NCI-H510A treated with DMSO at 0.1 percent for 48 hours (cell line): ENCODE measurements at regions not wholly inside any gene's neighbourhood (a gene's known extent, or its start where the extent isn't known, plus 50 kb on each side); places are given as distances from the start of the nearest gene placed in this dataset.

Source experiments
- DNase-seq: peaks from one replicate; lab custom pipeline; 2025; lab: John Stamatoyannopoulos, UW

DNA sequence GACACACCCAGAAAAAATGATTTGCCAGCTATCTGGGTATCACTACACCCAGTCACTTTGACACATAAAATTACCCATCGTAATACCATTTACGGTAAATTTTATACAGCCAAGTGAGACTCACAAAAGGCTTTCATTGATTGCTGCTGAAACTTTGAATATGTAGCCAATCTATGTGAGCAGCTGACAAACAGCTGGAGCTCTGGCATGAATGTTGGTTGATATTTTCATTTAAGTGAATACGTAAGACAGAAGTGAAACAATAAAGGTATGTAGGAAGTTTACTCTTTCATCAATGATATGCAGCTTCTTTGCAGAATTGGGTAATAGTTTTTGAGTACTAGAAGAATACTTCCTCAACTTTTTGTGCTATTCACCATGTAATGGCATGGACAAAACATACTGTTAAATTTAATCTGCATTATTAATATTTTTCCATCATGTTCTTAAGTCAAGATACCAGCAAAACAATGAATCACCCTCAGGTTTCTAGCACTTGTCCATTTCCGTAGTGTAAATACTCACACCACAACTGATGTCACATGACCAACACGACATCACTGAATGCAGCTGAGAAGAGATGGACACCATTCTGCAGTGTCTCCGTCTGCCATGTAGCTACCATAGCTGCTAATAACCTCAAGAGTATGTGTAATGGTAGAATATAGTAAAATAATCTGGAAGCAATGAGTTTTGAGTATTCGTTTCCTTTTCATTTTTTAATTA, 205.9 kb upstream of the HES1 start:
- DNase-seq = no peak

DNA sequence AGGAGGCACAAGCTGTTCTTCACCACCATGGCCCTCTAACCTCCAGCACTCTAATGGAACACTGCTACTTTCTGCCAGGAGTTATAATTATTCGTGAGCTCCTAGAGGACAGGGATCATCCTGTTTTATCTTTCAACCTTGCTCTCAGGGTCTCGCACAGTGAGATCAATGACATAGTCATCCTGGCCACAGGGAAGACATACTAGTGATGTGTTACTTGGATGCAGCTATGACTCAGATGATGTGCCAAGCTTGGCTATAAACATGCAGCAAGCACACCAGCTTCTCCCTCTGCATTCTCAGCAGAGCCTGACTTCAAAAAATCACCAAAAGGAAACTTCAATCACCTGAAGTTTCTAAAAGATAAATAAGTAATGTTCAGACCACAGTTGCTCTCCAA, 203.8 kb upstream of the HES1 start:
- DNase-seq = no peak

DNA sequence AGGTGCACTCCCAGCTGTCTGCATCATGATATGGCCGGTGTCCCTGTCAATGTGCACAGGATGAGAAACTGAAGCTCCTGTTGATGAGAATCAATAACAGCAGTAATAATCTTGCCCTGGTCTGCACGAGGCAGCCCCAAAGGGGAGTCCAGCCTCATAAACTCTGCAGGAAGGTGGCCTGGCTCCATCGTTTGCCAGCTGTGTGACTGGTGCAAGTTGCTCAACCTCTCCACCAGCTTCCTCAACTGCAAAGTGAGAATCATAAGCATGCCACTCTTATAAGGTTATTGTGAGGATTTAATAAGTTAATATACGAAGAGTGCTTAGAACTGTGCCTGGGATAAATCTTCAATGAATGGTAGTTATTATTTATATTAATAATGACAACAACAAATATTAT, 203.4 kb upstream of the HES1 start:
- no peak for DNase-seq

DNA sequence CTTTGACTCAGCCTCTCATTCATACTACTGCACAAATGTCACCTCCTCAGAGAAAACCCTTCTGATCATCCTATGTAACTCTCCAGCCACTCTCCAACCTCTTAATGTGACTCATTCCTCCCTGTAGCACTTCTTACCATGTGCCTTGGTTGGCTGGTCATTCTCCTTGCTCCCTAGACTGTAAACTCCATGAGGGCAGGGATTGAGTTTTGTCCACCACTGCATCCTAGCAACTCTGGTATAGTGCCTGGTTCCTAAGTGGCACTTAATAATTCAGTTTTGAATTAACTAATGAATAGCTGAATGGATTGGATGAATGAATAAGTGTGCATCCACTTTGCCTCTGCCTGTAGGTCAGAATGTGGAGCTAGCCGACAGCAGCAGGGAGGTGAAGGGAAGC, 202.5 kb upstream of the HES1 start:
- DNase-seq = no peak

DNA sequence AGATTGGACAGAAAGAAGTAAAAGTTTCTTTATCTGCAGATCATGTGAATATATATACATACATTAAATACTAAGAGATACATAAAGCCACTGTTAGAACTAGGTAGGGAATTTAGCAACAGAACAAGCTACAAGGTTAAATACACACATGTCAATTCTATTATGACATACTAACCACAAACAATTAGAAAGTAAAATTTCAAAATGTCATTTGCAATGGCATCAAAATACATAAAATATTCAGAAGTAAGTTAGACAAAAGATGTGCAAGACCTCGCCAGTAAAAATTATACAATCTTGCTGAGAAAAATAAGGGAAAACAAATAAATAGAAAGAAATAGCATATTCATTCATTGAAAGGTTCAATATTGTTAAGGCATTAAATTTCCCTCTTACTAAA, 200.0 kb upstream of the HES1 start:
- DNase-seq = no peak

DNA sequence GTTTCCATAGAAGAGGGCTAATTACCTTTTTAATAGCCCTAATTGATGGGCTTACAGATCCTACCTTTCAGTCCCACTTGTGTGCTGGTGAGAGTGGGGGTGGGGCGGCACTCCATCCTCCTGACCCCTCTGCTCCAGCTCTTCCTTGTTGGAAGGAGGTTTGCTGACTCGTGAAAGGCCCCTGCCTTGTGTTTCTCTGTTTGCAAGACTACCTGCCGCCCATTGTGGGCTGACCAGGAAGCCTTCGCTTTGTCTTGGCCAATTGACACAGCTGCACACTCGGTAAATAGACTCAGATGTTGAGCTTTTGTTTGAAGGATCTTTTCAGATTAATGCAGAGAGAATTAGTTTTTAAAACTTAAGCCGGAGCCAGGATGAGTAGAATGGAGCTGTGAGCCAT, 197.3 kb upstream of the HES1 start:
- DNase-seq = peak; percentile 79

DNA sequence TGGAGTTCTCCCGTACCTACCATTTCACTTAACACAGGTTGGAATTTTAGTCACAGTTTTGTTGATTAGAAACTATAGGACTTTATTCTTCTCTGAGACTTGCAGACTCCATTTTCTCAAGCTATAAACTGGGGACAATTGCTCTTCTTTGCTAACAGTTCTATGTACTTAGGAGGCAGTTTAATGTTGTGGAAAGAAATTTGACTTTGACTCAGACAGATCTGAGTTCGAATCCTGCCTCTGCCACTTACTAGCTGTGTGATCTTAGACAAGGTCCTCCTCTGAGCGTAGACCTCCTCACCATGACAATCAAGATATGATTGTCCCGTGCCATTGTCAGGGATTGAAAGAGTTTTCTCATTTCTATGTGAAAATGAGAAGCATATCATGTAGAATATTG, 196.4 kb upstream of the HES1 start:
- DNase-seq = no peak

DNA sequence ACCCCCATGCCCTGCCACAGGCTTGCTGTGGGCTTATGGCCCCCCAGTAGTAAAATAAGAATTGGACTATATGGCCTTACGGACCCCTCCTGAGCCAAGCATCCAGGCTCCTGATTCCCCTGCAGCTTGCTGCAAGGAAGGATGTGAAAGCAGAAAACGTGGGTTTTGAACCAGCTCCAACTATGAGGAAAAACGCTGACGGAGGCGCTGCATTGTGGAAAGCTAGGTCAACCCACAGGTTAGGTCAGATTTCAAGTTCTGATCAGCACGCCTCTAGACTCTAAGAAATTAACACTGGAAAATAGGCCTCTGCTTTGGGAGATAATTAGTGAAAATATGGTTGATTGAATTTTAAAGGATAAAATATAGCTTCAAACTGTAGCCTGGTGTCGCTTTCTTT, 195.4 kb upstream of the HES1 start:
- no peak for DNase-seq

DNA sequence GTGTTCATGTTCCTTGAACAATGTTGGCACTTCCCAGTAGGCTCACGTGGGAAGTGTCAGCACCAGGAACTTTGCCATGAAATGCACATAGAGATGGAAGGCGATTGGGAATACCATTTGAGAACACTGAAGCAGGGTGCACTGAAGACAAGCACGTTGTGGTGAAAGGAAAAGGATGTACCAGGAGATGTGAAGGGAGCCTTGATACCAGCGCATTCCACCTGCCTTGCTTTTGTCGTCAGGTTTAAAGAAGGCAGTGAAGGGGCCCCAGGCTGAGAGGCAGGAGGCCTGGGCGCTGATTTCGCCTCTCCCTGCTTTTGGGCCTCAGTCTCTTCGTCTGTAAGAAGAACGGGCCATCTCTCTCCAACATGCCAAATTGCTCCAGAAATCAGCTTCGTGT, 194.5 kb upstream of the HES1 start:
- no peak for DNase-seq

DNA sequence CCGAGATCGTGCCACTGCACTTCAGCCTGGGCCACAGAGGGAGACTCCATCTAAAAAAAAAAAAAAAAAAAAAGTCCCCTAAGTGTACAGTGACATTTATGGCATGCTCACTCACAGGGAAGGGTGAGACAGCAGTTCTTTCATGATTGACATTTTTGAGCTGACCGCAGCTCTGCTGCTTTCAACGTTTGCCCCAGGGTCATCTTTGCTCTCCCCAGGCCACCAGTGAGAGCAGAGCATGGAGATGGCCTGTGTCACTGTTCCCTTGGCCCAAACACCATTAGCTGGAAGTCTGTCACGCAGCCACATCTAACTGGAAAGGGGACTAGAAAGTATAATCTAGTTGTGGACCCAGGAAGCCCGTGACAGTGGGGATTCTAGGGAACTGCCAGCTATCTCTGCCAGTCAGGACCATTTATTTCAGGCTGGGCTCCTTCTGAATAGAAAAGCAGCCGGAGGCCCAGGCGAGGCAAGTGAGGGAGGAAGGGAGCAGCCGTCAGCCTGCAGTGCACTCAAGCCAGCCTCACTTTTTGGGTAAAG, 193.4 kb upstream of the HES1 start:
- DNase-seq = no peak

DNA sequence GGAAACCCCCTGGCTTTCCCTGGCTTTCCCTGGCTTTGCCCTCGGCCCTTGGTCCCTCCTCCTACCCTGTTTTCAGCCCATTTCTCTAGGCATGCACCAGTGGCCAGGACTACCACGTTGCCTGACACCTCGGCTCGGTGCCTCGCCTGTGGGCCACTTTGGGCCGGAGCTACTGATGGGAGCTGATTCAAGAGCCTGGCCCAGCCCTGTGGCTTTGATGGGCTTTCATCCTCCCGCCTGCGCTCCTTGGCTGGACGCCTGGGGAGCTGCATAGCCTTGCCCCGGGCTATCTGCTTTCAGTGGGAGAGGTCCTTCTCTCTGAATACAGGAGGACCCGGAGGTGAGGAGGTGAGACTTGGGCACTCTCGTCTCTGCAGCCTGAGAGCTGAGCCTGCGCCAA, 192.7 kb upstream of the HES1 start:
- DNase-seq = no peak

DNA sequence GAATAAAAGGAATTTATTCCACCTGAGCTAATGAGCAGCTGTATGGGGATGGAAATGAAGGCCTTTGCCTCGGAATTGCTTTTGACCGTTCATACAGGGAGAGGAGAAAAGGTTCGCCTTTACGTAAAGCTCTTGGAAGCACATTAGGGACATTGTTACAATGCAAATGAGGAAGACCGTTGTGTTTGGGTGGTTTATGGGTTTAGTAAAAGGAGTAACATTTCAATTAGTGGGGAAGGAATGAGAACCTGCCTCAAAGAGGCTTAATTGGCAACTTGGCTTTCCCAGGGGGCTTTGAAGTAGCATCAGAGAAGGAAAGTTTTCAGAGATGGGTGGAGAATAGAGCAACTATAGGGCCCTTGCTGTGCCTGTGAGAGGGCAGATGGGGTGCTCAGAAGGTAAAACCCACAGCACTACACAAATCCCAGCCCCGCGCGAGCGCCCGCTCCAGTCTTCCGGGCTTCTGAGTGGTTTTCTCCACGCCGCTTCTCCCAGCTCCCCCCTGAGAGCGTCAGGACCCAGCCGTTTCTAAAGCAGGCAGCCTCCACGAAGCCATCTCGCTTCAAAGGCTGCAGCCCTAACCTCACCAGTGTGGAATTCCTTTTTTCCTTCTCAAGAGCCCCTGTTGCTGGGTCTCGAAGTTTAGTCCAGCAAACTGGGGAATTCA, 192.0 kb upstream of the HES1 start:
- no peak for DNase-seq

DNA sequence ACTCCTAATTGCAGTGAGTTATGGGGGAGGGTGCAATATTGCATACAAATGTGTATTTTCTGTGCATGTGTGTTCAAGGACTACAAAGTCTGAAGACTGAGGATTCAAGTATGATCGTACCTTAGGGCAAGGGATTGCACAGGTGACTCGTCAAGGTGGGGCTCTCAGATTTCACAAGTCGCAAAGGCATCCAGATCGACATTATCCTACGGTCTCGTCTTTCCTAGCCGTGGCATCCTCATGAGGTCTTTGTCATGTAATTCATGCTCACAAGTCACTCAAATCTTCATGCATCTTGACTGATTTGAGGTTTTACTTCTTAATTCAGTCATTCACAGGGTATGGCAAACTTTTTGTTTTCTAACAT, 191.4 kb upstream of the HES1 start:
- DNase-seq = no peak

DNA sequence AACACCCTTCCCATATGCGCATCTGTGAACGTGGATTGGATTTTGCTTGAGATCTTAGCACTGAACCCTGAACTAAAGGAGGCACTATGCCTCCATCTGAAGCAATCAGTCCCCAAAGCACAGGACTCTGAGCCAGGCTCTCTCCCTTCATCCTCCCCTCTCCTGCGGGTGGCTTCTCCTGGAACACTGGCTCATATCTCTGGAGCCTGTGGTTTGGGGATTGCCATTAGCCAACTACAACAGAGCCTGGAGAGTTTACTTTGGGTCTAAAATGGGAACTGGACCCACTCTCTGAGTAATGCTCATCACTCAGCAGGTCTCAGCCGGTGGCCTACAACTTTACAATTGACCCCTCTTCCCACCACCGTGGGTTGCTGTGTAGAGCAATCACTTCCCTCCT, 190.8 kb upstream of the HES1 start:
- no peak for DNase-seq

DNA sequence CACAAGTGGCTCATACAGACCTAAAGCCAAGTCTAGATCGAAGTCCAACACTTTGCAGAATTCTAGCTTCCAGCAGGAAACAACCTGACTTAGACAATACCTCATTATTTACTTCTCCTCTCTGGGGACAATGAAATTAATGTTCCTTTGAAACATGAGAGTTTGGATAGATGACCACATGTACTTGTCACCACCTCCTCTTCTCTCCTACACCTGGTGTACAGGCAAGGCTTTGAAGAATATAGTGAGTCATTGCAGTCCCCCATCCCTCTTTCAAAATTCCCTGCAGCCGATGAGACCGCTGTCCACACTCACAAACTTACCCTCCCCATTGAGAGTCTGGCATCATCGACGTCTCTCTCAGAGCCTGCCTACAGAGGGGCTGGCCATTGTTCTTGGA, 189.0 kb upstream of the HES1 start:
- peak; percentile 97 for DNase-seq

DNA sequence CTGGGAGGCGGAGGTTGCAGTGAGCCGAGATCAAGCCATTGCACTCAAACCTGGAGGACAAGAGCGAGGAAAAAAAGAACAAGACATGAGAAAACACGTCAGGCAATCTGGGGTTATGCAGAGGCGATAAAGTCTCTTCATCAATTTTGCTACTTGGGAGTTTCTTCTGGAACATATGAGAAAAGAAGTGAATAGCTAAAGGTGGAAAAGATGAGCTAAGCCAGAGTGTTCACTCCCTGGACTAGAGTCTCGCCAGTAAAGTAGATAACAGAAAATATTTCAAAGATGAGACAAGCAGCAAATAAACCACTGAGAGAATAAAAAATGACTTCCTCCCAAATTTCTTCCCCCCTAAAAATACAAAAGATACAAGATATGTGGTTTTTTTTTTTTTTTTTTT, 188.4 kb upstream of the HES1 start:
- DNase-seq = no peak

DNA sequence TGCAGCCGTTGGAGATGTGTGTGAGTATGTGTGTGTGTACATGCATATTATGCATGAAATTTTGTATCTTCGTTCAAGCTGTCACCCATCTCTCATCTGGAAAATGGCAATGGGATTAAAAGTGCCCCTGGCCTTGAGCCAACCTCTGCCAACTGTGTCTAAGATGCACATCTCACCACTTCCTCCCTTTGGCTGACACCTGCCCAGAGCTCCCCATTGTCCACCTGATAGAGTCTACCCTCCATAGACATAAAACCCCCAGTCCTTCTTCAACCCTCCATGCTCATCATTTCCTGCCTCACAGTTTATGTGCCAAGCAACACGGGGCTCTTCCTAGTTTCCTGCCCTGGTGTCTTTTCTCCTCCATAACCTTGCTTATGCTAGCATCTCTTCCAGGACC, 187.5 kb upstream of the HES1 start:
- peak; percentile 62 for DNase-seq

DNA sequence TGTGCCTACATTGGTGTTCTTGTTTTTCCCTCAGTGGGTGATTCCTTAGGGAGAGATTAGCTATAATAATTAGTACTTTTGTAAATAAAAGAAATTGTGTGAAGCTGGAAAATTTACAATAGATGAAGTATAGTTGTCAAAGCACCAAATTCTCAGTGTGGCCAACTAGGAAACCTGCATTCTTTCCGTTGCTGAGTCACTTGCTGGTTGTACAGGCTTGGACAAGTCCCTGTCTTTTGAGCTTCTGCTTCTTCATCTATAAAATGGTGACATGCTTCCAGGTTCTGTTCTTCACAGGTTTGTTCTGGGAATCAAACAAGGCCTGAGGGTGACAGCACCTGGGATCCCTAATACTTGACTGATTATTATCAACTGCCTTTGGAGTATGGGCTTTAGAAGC, 184.1 kb upstream of the HES1 start:
- DNase-seq = no peak

DNA sequence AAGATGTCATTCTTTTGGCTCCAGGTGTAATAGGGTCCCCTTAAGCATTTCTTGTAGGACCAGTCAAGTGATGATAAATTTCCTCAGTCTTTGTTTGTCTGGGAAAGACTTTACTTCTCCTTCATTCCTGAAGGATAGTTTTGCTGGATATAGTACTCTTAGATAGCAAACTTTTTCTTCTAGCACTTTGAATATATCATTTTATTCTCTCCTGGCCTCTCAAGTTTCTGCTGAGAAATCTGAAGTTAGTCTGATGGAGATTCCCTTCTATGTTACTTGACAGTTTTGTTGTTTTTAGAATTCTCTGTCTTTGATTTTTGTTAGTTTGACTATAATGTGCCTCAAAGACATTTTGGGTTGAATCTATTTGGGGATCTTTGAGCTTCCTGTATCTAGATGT, 181.2 kb upstream of the HES1 start:
- no peak for DNase-seq

DNA sequence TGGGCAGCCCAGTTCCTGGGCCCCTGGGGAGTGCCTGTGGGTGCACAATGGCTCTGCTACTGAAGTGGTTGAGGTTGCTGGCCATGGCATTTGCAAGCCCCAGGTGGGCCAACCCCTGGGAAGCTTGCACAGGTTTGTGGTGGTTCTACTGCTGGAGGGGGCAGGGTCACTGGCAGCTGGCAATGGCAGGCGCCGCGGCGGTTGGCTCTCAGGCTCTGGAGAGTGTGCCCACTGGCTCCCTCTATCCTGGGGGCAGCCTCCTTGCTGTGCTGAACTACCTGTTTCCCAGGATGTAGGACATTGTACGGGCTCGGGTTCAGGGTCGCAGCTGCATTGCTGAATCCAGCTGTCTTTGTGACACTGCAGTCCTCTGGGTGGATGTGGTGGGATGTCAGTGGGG, 180.2 kb upstream of the HES1 start:
- DNase-seq = no peak

DNA sequence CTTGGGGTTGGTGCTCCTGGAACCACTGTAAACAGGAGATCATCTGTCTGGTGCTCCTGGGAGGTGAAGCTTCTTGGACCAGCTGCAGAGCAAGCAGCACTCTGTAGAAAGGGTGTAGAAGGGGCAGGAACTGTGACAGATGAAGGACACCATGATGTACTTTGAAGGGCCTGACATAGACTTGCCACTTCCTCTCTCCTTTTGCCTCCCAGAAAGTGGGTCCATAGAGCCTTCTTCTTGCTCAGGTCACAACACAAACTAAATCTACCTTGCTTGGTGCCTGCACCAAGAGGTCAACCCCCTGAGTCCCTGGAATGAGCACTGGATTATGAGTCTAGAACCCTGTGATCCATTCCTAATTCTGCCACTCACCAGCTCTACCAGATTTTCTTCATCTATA, 176.1 kb upstream of the HES1 start:
- DNase-seq = no peak

DNA sequence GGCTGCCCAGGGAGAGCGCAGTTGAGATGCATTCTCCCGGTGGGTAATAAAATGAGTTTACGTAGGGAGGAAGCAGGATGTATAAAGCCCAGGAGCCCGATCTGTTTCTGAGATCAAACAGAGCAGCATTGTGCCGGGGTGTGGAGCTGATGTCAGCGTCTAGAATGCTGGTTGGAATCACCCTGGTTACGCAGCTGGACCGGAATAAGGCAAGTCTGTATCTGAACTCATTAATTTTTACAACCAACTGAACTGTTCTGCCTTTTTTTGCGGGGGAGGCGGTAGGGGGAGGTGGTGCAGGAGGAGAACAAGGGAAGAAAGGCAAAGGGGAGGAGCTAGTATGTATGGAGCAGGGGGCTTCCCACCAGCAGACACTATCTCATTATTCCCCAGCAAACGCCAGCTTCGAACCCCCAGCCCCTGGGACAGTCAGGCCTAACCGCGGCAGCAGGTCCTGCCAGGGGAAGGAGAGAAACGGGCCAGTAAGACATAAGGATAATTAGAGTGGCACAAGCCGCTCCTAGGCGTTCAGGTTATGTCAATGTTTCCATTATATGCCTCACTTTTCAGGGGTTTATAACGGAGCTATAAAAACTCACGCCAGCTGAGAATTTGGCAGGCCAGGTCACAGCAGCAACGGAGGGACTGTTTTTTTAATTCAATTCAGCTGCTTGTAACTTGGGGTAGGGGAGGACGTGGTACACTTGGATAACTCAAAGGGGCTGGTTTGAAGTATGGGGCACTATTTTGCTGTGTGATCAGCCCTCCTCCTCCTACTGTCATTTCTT, 175.3 kb upstream of the HES1 start:
- no peak for DNase-seq
